ENCODE measurements at regions not wholly inside any gene's neighbourhood (a gene's known extent, or its start where the extent isn't known, plus 50 kb on each side); places are given as distances from the start of the nearest gene placed in this dataset.

GRCh38 chr6:98024359-98024758 is 741.3 kb upstream of the MMS22L start:
- TF ChIP-seq, protein P1, sequence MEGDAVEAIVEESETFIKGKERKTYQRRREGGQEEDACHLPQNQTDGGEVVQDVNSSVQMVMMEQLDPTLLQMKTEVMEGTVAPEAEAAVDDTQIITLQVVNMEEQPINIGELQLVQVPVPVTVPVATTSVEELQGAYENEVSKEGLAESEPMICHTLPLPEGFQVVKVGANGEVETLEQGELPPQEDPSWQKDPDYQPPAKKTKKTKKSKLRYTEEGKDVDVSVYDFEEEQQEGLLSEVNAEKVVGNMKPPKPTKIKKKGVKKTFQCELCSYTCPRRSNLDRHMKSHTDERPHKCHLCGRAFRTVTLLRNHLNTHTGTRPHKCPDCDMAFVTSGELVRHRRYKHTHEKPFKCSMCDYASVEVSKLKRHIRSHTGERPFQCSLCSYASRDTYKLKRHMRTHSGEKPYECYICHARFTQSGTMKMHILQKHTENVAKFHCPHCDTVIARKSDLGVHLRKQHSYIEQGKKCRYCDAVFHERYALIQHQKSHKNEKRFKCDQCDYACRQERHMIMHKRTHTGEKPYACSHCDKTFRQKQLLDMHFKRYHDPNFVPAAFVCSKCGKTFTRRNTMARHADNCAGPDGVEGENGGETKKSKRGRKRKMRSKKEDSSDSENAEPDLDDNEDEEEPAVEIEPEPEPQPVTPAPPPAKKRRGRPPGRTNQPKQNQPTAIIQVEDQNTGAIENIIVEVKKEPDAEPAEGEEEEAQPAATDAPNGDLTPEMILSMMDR (IDR thresholded peaks at IDR 0.05): no peak
- TF ChIP-seq POLR2A (IDR thresholded peaks at IDR 0.05): no peak
- no peak for TF ChIP-seq EP300 (IDR thresholded peaks at IDR 0.05)
- TF ChIP-seq POLR2AphosphoS5 (IDR thresholded peaks at IDR 0.05): no peak

Data from gastroesophageal sphincter (tissue), 3 donors.